ENCODE measurements at regions not wholly inside any gene's neighbourhood (a gene's known extent, or its start where the extent isn't known, plus 50 kb on each side); places are given as distances from the start of the nearest gene placed in this dataset.

DNA sequence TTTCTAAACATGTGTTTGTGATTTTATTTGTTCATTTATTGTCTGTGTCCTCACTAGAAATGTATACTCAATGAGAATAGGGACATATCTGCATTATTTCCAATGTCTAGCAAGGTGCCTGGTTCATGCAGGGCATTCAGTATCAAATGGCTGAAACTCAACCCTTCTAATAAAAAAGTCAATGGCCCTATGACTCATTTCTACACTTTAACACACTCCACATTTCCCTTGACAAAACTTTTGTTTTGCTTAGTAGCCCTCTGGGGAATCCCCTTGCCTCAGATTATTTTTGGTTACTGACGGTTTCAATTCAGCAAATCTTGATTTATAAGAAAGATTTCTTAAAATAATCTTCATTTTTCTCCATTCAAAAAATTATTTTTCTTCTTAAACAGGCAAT lies 206.0 kb upstream of the DMRTA1 start:
- TF ChIP-seq, protein P1, sequence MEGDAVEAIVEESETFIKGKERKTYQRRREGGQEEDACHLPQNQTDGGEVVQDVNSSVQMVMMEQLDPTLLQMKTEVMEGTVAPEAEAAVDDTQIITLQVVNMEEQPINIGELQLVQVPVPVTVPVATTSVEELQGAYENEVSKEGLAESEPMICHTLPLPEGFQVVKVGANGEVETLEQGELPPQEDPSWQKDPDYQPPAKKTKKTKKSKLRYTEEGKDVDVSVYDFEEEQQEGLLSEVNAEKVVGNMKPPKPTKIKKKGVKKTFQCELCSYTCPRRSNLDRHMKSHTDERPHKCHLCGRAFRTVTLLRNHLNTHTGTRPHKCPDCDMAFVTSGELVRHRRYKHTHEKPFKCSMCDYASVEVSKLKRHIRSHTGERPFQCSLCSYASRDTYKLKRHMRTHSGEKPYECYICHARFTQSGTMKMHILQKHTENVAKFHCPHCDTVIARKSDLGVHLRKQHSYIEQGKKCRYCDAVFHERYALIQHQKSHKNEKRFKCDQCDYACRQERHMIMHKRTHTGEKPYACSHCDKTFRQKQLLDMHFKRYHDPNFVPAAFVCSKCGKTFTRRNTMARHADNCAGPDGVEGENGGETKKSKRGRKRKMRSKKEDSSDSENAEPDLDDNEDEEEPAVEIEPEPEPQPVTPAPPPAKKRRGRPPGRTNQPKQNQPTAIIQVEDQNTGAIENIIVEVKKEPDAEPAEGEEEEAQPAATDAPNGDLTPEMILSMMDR (IDR thresholded peaks at IDR 0.05): no peak
- TF ChIP-seq JUNB (IDR thresholded peaks at IDR 0.05): no peak
- no peak for TF ChIP-seq SREBF2 (IDR thresholded peaks at IDR 0.05)
- TF ChIP-seq MAZ (IDR thresholded peaks at IDR 0.05; ENCODE audit: borderline replicate concordance, low read depth, low read length): no peak
- TF ChIP-seq ZNF302 (CRISPR knock-in tag; IDR thresholded peaks at IDR 0.05): no peak
- TF ChIP-seq NFE2L2 (conservative IDR thresholded peaks at IDR 0.05; ENCODE audit: low read length): no peak
- TF ChIP-seq NR3C1 (IDR thresholded peaks at IDR 0.05): no peak

All from A549 (cell line).